GM21515 (cell line): ENCODE measurements at regions not wholly inside any gene's neighbourhood (a gene's known extent, or its start where the extent isn't known, plus 50 kb on each side); places are given as distances from the start of the nearest gene placed in this dataset.
"Not testable (repeated sequence)": the region's sequence is repeated elsewhere in the genome, so short reads cannot be mapped to it uniquely, and the experiment has no call there.

Source experiments
- ATAC-seq: cut with Tn5 transposase; IDR thresholded peaks from one replicate; pipeline ENCODE4 v1.9.1; 2021; ENCODE audit not compliant: unreplicated experiment

DNA sequence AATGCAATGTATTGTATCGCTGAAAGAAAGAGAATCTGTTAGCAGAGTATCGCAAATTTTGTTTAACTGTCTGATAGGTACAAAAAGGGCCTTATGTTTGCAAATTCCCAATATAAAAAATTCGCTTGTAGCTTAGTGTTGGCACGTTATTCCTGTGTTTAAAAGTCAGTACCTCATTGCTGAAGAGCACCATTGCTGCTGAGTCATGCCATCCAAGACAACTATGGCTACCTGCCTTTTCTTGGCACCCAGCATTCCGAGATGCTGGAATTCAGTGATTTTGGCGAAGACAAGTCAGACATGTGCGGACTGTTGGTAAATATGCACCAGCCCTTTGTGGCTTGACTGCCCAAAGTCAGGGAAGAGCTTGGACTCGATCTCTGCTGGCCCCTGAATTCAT, 149.5 kb upstream of the EEA1 start:
- ATAC-seq, result no peak

DNA sequence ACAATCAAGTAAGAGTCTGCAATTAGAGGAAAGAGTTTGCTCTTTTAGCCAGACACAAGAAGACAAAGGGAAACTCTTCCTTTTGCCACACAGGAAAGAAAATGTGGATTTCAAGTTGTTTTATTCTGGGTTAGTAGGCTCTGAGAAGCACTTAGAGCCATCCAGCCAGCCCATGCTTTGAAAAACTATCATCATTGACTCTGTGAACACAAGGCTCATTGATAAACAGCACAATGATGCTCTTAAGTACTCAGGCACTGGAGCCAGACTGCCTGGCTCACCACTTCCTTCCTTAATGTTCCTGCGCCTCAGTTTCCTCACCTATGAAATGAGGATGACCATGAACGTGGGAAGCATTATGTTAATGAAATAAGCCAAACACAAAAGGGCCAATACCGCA, 150.2 kb upstream of the EEA1 start:
- no peak for ATAC-seq

DNA sequence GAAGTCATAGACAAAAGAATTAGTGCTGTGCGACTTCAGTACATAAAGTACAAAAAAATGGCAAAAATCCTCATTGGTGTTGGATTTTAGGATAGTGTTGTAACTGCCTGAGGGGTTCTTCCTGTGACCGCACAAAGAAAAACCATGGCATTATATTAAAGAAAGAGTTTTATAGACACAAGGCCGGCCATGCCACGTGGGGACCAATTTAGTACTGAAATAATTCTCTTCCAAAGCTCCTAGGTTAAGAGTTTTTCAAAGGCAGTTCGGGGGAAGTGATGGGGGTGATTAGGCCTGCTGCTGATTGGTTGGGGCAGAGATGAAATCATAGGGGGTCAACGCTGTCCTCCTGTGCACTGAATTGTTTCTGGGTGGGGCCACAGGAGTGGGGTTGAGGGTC, 150.9 kb upstream of the EEA1 start:
- no peak for ATAC-seq

DNA sequence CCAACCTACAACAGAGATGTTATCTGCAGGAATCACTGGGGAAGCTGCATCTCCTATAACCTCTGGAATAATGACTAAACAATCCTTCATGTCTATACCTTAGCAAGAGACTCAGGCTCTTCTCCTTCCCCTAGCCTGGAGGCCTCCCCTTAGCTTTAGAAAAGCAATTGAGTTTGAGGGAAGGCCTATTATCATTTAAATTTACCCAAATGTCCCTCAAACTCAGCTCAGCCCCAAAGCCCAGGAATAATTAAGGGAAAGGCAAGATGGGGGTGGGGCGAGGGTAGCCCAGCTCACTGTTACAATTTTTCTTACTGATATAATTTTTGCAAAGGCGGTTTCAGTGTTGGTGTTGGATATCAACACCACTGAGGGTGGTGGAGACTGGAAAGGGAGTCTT, 151.4 kb upstream of the EEA1 start:
- ATAC-seq, result no peak

DNA sequence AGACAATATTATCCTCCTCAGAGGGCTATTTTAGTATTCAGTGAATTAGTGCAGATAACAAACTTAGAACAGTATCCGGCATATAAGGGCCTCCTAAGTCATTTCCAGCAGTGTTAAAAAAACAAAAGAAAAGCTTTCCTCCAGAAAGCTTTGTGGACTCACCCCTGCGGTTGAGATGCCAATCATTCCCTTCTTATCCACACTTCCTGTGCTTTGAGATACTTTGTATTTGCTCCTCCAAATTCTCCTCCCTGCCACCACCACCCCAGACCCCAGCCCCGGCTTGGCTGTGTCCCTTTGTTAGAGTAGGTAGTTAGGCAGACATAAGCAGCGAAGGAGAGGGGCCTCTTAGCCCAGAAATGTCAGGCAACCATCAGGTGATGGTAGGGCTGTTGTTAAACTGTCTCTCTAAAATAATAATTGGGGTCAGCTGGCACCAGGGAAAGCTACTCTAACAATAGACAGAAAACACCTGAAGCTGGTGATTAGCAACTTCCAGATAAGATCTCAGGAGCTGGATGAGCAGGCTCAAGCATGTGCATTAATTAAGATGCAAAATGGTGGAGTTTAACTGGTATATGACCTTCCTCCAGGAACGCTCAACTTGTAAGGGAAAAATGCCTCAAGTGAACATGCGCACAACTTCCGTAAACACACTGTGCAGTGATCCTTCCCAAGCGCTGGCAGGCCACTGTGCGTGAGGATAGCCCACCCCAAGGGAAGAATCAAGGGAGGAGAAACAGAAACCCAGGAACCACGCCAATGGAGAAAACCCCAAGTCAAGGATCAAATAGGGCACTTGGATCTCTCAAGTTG, 152.1 kb upstream of the EEA1 start:
- ATAC-seq, result no peak

DNA sequence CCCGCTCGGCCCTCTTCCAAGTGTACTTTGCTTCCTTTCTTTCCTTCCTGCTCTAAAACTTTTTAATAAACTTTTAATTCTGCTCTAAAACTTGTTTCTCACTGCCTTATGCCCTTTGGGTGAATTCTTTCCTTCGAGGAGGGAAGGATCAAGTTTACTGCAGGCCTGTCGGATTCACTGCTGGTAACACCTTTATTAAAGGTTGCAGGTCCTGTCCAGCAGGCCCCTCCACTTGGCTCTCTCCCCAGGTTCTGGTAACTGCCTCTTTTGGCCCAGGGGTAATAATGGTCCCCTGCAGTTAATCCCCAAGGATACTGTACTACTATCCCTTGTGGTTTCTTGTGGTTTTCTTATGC, 152.7 kb upstream of the EEA1 start:
- ATAC-seq, result no peak

DNA sequence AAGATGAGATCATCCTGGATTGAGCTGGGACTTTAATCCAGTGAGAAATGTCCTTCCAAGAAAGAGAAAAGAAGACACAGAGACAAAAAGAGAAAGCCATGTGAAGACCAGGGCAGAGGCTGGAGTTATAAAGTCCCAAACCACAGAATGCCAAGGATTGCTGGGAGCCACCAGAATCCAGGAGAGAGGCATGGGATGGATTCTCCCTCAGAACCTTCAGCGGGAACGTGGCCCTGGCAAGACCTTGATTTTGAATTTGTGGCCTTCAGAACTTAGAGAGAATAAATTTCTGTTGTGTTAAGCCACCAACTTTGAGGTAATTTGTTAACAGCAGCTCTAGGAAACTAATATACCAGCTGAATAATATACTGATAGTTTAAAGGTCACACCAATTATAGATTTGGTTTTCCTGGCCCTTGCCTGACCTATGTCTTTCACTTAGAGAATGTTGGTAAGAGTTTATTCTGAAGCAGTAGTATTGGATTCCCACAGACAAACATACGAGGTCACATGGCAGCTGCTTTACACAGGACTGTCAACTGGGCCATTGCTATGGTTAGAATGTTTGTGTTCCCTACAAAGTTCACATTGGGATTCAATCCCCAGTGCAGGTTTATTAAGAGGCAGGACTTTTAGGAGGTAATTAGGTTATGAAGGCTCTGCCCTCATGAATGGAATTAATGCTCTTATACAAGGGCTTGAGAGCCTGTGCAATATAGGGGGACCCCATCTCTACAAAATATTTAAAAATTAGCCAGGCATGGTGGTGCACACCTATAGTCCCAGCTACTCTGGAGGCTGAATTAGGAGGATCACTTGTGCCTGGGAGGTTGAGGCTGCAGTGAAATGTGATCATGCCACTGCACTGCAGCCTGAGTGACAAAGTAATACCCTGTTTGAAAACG, 156.5 kb upstream of the EEA1 start:
- ATAC-seq, result no peak

DNA sequence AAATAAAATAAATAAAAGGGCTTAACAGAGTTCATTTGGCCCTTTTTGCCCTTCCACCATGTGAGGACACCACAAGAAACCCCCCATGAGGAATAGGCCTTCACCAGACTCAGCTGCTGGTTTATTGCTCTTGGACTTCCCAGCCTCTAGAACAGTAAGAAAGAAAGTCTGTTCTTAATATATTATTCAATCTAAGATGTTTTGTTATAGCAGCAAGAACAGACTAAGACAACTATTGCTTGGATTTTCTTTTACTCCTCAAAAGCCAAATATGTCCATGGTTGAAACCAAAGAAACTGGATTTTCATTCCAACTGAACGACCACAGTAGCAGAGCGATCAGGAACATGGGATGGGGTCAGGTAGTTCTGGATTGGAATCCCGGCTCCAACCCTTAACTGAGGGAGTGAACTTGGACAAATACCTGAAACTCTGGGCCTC, 157.2 kb upstream of the EEA1 start:
- ATAC-seq, result no peak

DNA sequence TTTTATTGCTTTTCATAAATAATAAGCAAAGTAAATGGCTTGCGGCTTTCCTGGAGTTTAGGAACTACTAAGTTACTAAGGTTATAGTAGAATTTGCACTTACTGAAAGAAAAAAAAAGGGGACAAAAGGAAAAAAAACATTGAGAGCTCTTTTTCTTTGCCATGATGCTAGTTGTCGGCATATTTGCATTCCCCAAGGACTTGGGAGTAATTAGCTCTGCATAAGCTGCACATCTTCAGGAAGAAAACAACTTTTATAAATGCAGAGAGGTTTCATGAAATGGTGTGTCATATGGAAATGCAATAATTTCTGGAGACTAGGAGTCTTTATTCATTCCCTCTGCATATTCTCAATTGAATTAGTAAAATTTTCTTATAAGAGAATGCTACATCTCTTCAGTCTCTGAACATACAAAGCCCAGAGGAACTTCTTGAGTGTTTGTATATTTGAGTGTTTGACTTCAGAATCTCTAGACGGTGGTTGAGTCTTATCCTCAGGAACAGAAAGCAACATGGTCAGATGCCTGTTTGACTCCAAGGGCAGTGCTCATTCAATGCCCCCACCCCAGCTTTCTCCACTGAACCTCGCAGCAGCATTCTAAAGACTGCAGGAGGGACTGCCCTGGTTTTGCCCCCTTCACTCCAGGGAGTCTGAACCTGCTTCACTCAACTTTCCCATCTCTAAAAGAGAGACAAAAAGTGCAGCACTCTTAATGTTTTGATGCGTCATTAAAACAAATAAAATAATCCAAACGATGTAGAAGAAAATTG, 158.9 kb upstream of the EEA1 start:
- no peak for ATAC-seq

DNA sequence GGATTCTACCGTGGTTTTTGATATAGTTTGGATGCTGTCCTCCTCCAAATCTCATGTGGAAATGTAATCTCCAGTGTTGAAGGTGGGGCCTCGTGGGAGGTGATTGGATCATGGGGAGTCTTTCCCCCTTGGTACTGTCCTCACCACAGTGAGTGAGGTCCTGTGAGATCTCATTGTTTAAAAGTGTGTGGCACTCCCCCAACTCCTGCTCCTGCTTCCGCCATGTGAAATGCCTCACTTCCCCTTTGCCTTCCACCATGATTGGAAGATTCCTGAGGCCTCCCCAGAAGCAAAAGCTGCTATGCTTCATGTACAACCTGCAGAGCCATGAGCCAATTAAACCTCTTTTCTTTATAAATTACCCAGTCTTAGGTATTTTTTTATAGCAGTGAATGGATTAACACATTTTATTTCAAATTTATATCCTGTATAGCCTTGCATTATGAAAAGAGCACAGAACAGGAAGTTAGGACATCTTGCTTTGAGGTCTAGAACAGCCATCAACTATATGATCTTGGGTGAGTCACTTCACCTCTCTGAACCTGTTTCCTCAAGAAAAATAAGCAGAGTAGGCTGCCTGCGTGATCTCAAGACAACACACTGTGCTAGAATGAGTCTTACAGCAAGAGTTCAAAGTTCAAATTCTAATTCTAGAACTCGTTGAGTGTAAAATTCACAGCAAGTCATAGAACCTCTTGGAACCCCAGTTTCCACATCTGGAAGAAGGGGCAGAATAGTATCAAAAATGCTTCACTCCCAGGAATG, 160.9 kb upstream of the EEA1 start:
- ATAC-seq, result no peak

DNA sequence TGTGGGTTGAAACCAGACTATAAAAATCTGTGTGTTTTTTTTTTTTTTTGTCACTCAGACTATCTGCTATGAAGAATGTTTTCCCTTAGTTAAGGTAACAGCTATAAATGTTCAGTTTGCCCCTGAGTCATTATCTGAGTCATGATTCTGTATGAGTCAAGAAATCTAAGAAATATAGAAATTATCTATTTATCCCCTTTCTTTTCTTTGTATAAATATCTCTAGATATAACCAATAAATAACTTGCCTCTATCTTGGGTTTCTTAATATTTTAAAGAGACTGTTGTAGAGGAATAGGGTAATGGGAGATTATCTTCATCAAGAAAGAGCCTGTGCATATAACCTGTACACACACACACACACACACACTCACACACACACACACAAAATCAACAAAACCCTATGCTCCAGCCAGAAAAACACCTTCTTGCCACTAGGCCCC, 161.7 kb upstream of the EEA1 start:
- ATAC-seq, result no peak

DNA sequence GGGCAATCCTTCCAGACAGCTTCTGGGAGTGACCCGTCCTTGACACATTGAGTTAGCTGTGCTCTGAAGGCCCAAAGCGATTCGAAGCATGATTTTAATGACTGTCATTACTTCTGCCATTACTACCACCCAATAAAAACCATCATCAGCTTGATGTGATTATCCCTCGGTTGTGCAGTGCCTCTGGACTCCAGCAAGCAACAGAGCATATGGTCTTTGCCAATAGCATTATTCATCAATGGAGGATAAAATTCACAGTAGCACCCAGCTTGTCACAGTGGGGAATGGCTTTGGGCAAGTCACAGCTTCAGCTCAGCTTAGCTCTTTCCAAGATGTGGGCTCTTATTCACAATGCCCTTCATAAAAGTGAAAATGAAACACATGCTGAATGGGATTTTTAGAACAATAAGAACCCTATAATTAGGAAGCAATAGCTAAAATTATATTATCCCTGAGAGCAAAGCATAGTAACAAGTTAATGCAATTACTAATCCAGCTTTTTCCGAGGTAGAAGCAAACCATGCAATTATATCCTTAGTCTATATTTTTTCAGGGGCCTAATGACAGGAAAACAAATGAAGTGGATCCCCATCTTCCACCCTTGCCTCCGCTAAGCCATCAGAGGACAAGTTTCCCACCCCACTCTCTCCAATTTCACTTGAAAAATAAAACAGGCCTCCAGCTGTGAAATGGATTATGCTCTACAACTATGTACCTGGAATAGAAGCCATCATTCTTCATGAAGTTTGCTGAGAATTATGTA, 163.0 kb upstream of the EEA1 start:
- no peak for ATAC-seq

DNA sequence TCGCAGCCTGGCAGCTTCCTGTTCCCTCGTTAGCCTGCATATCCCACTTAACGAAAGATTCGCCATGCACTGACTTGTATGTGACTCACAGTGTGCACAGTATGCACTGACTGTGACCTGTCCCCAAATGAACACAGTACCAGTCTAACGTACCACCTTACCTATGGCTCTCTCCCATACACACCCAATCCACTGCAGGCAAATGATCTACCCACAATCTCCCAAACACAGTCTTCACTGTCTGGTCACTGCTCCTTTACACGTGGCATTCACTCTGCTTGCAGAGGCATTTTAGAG, 163.5 kb upstream of the EEA1 start:
- no peak for ATAC-seq

DNA sequence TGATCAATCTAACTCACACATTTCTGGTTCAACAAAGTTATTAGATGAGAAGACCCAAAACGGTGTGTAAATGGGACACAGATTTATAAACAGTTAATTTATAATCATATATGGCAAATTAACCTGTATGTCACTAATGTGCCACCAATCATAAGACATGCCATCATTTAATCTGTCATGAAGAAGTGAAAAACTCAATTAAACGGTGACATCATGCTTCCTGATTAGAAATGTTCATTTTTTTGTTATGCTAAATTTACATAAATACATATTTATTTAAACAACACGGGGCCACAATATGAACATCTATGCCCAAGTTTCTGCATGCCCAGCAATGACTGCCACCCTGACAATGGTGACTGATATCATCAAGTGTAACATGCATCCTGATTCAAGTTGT, 164.1 kb upstream of the EEA1 start:
- no peak for ATAC-seq

DNA sequence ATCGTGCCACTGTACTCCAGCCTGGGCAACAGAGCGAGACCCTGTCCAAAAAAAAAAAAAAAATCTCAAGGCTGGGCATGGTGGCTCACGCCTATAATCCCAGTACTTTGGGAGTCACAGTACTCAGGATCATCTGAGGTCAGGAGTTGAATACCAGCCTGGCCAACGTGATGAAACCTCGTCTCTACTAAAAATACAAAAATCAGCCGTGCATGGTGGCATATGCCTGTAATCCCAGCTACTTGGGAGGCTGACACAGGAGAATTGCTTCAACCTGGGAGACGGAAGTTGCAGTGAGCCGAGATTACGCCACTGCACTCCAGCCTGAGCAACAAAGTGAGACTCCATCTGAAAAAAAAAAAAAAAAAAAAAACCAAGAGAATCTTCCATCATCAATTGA, 165.1 kb upstream of the EEA1 start:
- not testable (repeated sequence) for ATAC-seq

DNA sequence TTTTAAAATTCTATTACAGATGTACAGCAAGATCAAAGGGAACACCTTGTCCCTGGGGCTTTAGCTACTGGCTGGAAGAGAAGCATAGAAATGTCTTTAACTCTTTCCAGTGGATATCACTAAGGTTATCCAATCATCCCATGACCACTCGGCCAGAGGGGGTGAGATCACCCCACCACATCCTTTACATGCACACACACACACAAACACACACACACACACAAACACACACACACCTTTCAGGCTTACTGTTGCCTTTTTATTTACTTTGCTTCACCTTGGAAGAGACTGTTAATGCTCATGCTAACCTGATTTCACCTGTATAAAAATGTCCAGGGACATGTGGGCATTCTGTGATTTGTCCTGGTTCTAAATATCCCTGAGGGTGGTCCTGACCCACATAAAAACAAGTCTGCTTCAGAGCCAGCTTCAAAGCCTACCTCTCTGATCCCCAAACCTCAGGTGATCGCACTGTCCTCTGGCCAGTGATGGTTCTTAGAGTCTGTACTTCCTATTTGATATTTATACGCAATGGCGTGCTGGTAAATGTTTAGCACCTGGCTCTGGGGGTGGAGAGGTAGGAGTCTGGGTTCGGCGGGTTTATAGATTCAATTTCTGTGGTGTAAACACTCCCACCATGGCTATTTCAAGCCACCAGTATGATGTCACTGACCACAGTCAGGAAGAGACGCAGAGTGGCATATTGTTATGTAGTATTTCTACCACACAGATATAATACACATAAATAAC, 166.1 kb upstream of the EEA1 start:
- peak; percentile 94 for ATAC-seq

DNA sequence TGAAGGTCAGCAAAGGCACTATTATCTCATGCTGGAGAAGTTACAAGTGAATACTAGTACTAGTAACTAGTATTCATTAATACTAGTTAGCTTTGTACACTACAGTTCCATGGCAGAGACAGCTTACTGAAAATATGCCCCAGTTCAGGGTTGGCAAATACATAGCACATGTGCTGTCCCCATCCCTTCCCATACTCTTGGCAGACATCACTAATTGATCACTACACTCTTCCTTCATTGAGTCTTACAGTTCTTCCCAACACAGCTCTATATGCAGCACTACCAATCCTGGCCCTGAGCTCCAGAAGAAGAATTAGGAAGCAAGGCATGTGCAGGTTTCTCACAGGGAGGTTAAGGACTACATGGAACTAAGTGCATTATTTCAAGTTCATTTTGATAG, 168.3 kb upstream of the EEA1 start:
- ATAC-seq, result no peak

DNA sequence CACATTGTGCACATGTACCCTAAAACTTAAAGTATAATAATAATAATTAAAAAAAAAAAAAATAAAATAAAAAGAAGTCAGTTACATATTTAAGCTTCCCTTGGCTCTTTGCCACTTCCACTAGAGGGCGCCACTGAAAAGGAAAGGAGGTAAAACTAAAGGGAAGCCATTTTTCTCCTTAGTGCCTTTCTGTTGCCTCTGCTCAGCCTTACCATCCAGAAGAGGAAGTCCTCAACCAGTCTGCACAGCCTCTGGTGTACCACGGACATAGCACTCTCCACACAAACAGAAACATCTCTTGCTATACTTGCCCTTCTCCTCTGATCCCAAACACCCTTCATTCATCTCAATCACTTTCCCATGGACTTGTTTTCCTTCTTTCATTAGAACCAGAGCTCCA, 169.0 kb upstream of the EEA1 start:
- peak; percentile 38 for ATAC-seq

DNA sequence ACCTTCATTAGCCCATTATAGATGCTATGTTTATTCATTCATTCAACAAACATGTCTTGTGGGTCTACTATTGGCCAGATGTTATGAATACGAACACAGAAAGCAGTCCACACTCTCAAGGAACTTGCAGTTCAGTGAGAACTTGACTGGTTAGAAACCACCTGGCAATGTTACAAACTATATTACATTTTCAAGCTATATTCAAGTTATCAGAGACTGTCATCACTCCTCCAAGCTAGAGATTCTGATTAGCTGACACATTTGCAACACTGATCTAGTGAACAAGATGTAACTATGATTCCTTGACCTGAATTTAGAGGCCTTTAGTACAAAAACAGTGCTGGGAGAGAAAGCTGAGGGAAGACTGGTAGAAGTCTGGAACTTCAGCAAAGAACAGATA, 170.7 kb upstream of the EEA1 start:
- no peak for ATAC-seq

DNA sequence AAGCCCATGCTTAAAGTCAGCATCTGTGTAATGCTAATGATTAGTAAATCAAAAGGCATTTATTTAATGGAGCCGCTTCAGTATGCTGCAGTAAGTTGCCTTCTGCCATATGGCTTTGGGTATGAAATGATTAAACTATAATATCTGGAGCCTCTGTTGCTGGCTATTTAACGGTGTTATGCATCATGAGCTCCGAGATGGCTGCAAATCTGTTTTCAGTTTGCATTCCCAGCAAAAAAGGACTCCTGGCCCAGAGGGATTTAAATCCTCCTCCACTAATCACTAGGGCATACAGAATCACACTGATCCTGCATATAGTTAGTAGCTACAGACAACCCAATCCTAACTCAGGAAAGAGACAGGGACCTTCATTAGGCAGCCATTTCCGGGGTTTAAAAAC, 171.5 kb upstream of the EEA1 start:
- no peak for ATAC-seq
